HTR-8/SVneo (cell line): ENCODE measurements at regions not wholly inside any gene's neighbourhood (a gene's known extent, or its start where the extent isn't known, plus 50 kb on each side); places are given as distances from the start of the nearest gene placed in this dataset.
A peak's percentile ranks its signal among the peaks of the same experiment; 100 is the strongest.
"Not testable (repeated sequence)": the region's sequence is repeated elsewhere in the genome, so short reads cannot be mapped to it uniquely, and the experiment has no call there.

Experiments used
- DNase-seq: peaks from one replicate; pipeline ENCODE4 v3.0.0; 2011; ENCODE audit warnings: low spot score, mixed read lengths; ENCODE audit not compliant: insufficient read length
- FAIRE-seq: peaks from 2 replicates; lab custom pipeline; 2011; peaks lifted over from hg19 to GRCh38; lab: Jason Lieb, UNC

DNA sequence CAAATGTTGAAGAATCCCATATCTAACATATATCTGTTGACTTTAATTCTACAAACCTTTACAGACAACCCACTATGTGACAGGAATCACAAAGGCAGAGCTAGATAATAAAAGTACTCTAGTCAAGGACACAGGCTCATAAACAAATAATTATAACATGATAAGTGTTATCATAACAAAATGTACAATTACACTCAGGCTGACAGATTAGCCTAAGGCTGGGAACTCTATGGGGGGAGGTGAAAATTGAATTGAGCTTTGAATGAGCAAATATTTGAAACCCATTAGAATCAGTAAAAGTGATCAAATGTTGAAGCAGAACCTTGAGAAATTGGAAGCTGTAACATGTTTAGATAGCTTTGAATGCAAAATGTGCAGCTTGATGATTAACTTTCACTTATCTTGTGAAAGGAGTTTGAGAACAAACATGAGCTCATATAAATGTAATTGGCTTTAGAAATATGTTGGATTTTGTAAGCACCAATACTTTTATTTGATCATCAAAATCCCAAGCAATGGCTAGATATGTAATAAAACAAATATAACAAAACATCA, 970.2 kb downstream of the SORCS3 start:
- DNase-seq (no peak), FAIRE-seq (no peak)

- FAIRE-seq = no peak
- DNase-seq = no peak
These were observed 968.4 kb downstream of the SORCS3 start for GRCh38 chr10:105609451-105609850.

DNA sequence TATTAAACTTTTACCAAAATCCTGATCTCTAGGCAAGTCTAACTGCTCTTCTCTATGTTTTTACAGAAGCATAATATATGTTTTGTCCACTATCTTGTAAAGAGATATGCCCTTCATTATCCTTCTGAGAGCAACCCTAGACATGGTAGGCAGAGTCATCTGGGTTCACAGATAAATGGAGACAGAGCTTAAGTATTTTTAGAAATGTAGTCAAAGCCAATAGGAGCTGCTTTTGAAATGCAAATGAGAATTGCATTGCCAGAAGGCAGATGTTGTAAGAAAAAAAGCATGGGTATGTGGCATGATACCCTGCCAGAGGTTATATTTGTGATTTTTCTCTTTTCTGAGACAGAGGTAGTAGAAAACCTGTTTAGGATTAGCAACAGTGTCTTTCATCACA, 964.8 kb downstream of the SORCS3 start:
- FAIRE-seq = no peak
- no peak for DNase-seq

DNA sequence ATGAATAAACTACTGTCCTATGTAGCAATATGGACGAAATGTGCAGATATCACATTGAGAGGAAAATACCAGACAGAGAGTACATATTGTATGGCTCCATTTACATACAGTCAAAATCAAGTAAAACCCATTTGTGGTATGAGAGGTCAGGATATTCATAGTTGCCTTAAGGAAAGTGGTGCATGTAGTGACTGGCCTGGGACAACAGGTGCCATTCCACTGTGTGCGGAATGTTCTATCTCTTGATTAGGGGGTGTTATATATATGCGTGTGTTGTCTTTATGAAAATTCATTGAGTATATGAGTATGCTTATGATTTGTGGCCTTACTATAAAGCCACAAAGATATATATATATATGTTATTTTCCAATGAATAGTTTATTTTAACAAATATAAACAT, 964.0 kb downstream of the SORCS3 start:
- no peak for DNase-seq
- no peak for FAIRE-seq

DNA sequence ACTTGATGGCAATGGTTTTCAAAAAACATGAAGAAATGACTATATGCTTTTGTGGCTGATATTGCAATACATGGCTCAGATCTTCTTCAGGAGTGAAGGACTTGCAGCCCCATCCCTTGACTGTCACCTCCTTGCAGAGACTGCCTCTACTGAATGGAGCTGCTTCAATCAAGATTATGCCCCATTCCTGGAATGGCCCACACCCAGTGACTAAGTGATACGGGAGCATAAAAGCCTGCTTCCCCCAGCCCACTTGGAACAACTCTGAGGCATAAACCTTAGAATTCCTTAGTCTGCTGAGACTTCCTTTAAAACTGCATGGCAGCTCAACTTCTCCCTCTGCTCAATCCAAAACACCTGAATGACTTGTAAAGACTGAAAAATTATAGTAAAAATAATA, 957.1 kb downstream of the SORCS3 start:
- FAIRE-seq = no peak
- DNase-seq = no peak

GRCh38 chr10:105597312-105597711, 956.2 kb downstream of the SORCS3 start:
- DNase-seq (no peak), FAIRE-seq (no peak)

DNA sequence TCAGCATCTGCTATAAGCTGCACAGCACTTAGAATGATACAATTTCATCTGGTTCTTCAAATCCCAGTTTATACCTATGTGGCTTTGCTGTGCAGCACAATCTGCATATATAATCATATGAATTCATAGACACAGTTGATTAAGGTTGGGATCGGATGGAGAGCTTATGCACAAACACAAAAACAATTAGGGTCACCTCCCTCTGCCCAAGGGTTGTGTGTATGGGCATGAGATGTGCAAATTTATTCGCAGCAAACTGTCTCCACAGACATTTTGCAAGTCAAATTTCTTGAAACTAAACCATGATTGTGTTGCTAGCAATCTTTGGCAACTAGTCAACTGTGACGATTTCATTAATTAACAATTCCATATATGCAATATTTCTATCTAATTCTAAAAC, 955.7 kb downstream of the SORCS3 start:
- FAIRE-seq (no peak), DNase-seq (no peak)

DNA sequence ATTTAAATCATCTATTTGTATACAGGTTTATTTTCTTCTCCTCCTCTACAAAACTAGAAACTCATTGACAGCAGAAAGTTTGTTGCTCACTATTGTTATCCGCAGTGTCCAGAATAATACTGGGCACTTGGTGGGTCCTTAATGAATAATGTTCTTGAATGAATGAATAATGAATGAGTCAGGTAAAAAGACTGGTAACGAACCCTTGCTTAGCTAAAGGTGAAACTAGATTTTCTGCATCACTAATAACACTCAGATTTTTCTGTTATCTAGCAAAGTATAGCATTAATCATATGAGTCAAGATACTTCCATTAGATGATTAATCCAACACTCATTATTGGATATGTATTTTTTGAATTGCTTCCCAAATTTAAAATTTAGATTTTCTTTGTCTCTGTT, 953.2 kb downstream of the SORCS3 start:
- DNase-seq (no peak), FAIRE-seq (no peak)

DNA sequence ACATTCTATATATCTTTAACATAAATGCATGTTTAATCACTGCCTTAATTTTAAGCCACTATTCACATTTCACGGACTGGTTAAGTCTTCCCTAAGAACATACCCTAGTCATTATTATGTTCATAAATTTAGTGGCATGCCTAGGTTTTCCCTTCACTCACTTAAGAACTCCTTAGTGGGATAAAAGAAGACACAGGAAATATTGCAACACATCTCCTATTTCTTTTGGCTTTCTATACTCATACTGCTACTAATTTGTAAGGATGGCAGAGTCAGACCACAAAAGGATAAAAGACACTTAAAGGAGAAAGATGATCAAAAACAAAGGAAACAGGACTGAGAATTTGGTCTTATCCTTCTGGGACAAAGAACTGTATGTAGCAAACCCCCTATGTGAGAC, 951.4 kb downstream of the SORCS3 start:
- no peak for DNase-seq
- FAIRE-seq = no peak

DNA sequence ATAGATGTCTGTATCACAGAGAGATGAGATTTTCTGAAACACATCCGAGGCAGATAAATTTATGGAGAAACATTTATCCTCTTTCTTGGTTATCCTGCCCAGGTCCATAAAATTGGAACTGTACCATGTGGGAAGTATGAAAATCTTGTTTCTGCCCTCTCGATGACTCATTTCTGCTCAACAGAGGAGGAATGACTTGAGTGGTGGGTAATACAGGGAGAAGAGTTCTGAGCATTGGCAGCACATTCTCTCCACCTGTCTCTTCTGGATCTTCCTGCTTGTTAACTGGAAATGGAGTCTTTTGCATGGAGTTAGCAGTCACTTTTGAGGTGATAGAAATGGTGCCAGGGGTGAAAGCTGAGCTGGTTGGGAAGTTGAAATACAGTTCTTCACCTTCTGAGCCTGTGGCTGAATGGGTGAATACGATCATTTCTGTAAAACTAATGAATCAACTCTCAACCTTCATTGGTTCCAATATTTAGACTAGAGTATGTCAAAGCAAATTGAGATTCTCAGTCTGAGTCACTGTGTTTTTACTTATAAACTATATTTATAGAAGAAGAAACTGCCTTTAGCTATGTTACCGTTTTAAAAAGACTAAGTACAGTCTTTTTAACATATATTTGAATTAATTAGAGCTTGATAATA, 945.5 kb downstream of the SORCS3 start:
- FAIRE-seq = no peak
- peak; percentile 15 for DNase-seq

- FAIRE-seq (peak; percentile 54), DNase-seq (peak; percentile 51)
These were observed 944.7 kb downstream of the SORCS3 start for GRCh38 chr10:105585753-105586152.

- no peak for FAIRE-seq
- no peak for DNase-seq
These were observed 944.1 kb downstream of the SORCS3 start for GRCh38 chr10:105585171-105585570.

DNA sequence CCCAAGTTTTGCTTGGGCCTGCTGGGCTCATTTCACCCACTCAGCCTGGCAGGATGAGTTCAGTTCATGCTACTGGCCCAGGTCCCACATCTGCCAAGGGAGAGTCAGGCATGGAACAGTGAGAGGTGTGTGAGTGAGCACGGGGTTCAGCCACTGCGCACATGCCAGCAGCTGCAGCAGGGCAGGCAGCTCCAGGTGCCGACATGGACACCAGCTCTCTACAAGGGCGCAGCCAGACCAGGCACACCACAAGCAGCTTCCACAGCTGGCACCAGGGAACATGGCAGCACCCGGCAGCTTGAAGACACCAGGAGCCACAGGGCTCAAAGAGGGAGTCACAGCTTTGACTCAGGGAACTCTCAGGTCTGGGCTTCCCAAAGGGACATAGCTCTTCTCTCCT, 938.0 kb downstream of the SORCS3 start:
- no peak for FAIRE-seq
- DNase-seq = no peak

GRCh38 chr10:105577865-105578607, 936.9 kb downstream of the SORCS3 start:
- FAIRE-seq (no peak), DNase-seq (no peak)

DNA sequence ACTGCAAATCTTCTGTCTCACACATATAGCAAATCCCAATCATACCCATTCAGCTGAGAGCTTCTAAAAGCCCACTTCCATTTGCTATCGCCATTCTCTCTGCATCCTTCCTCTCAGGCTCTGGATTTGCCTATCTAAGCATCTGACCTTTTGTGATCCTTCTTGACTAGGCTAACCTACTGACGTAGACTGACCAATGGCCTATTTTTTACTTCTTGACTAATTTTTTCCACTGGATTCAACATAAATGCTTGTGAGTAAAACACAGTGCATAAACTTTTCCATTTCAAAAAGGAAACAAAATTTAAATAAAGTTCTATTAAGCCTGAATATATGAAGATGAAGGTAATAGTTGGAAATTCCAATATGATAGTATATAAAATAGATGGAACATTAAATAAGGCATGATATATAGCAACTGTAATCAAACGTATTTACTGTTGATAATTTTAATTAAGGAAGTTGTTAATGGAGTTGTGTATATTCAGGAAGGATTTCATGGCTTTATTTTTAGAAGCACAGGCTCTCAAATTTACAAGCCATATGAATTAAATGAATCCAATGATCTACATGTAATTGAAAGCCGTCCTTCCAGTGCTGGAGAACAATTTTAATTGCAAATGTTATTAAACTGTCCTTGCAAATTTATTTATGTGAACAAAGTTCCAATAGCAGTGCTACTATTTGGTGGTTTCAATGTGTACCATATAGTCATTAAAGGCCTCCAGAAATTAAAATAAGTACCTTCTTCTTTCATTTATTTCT, 918.4 kb downstream of the SORCS3 start:
- DNase-seq (no peak), FAIRE-seq (no peak)

DNA sequence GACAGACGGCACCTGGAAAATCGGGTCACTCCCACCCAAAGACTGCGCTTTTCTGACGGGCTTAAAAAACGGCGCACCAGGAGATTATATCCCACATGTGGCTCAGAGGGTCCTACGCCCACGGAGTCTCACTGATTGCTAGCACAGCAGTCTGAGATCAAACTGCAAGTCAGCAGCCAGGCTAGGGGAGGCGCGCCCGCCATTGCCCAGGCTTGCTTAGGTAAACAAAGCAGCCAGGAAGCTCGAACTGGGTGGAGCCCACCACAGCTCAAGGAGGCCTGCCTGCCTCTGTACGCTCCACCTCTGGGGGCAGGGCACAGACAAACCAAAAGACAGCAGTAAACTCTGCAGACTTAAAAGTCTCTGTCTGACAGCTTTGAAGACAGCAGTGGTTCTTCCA, 909.4 kb downstream of the SORCS3 start:
- DNase-seq, FAIRE-seq: not testable (repeated sequence)

GRCh38 chr10:105549731-105550130, 908.6 kb downstream of the SORCS3 start:
- DNase-seq = no peak
- no peak for FAIRE-seq

DNA sequence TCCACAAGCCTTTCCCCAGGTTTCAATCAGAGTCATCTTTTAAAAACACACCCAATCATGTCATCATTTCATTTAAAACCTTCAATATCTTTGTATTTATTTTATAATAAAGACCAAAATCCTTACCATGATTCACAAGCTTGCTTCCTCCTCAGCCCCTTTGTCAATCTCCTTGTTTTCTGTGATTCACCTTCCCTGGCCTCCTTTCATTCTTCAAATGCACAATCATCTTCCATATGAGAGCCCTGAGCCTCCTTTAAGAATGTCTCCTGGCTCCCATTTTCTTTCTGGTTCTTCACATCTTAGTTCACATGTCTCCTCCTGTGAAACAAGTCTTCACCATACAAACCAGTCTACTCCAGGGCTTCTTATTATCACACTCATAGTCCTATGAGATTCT, 904.0 kb downstream of the SORCS3 start:
- DNase-seq = no peak
- FAIRE-seq = no peak

DNA sequence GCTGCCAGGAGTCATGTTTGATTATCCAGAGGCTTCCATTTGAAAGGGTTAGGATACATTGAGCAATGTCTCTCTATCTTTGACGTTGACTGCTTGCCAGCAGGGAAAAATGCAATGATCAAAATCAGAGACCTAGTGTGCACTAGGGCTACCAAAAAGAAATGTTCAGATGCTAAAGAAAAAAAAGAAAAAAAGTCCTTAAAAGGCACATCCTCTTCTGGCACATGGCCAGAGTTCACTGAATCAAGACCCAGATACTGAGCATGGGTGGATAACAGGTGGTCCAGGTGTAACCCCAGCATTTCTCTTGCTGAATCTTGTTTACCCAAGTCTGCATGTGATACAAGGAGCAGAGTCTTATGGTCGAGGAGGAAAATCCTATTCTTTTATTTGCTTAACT, 899.3 kb downstream of the SORCS3 start:
- FAIRE-seq (no peak), DNase-seq (no peak)

- FAIRE-seq = no peak
- no peak for DNase-seq
These were observed 897.8 kb downstream of the SORCS3 start for GRCh38 chr10:105538874-105539273.

GRCh38 chr10:105535478-105535877, 894.4 kb downstream of the SORCS3 start:
- no peak for DNase-seq
- no peak for FAIRE-seq
